RWPE1 (cell line): ENCODE measurements at regions not wholly inside any gene's neighbourhood (a gene's known extent, or its start where the extent isn't known, plus 50 kb on each side); places are given as distances from the start of the nearest gene placed in this dataset.

Source experiments
- CTCF ChIA-PET: fragments of 350-600 bp; sonication (Branson Sonifier 250); formaldehyde crosslinking; extraction: SDS; loops from one replicate; lab custom pipeline; 2021; lab: Yijun Ruan, JAX
- POLR2A ChIA-PET: fragments of 400-600 bp; formaldehyde crosslinking; extraction: SDS; loops from one replicate; lab custom pipeline; 2020; ENCODE audit warnings: antibody characterized with exemption; ENCODE audit not compliant: low non-redundant PET; lab: Yijun Ruan, JAX
- DNase-seq: peaks from one replicate; pipeline ENCODE4 v3.0.0; 2012; ENCODE audit warnings: low spot score
- H3K27ac ChIP-seq: fragments of 450-650 bp; 2 replicates; pipeline ENCODE4 v1.5.1; 2017
- CTCF ChIP-seq: fragments of 450-650 bp; conservative IDR thresholded peaks from 2 replicates; pipeline ENCODE4 v1.5.1; 2017; ENCODE audit warnings: low read depth, mild to moderate bottlenecking

GRCh38 chr16:50955311-50955710 lies 195.8 kb downstream of the SALL1 start:
- no peak for DNase-seq
- CTCF ChIA-PET, result no interaction called here
- H3K27ac ChIP-seq, result no peak overlapping the region
- POLR2A ChIA-PET, result no interaction called here
- TF ChIP-seq CTCF, result no peak

- no peak for DNase-seq
- POLR2A ChIA-PET, result no interaction called here
- no peak overlapping the region for H3K27ac ChIP-seq
- CTCF ChIA-PET, result no interaction called here
- TF ChIP-seq CTCF, result no peak
Observed at GRCh38 chr16:50954469-50954868, 196.6 kb downstream of the SALL1 start.

- no peak for DNase-seq
- TF ChIP-seq CTCF, result no peak
- ChIA-PET CTCF (no interaction called here), POLR2A (no interaction called here)
- no peak overlapping the region for H3K27ac ChIP-seq
Observed at GRCh38 chr16:50953290-50953689, 197.8 kb downstream of the SALL1 start.

GRCh38 chr16:50950955-50951354 lies 200.1 kb downstream of the SALL1 start:
- no peak for TF ChIP-seq CTCF
- ChIA-PET POLR2A (no interaction called here), CTCF (no interaction called here)
- H3K27ac ChIP-seq, result no peak overlapping the region
- DNase-seq, result no peak

GRCh38 chr16:50948268-50948930 lies 202.7 kb downstream of the SALL1 start:
- CTCF ChIA-PET, result no interaction called here
- H3K27ac ChIP-seq, result no peak overlapping the region
- POLR2A ChIA-PET, result no interaction called here
- no peak for TF ChIP-seq CTCF
- DNase-seq, result no peak

- H3K27ac ChIP-seq, result no peak overlapping the region
- ChIA-PET CTCF (interaction anchor here (0.7 to 0.8 kb wide), 2 partner anchors 54 to 117 kb away, joined by 3 read pairs; no protein-coding TSS in a partner anchor), POLR2A (no interaction called here)
- DNase-seq, result no peak
- no peak for TF ChIP-seq CTCF
Observed at GRCh38 chr16:50947826-50948225, 203.2 kb downstream of the SALL1 start.
